ENCODE measurements at regions not wholly inside any gene's neighbourhood (a gene's known extent, or its start where the extent isn't known, plus 50 kb on each side); places are given as distances from the start of the nearest gene placed in this dataset.

GRCh38 chr17:13228225-13228624 lies 210.4 kb upstream of the ELAC2 start:
- TF ChIP-seq CTCF (IDR thresholded peaks at IDR 0.05) (no peak), POLR2A (IDR thresholded peaks at IDR 0.05) (no peak)
